ENCODE measurements at regions not wholly inside any gene's neighbourhood (a gene's known extent, or its start where the extent isn't known, plus 50 kb on each side); places are given as distances from the start of the nearest gene placed in this dataset.
"Not testable (repeated sequence)": the region's sequence is repeated elsewhere in the genome, so short reads cannot be mapped to it uniquely, and the experiment has no call there.

DNA sequence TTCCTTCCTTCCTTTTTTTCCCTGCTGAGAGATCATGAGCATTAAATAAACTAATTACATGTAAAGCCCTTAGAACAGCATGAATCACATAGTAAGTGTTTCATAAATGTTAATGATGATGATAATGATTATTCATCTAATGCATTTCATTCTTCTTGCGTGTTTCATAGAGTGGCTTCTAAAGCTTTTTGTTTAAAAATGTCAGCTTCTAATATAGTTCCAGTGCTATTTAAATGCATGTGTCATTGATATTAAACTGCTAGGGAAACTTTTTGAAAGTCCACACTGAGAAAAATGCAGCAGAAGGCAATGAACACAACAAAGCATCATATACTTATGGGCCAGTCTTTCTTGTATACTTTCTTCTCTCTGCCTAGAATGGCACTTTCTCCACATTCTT, 894.8 kb downstream of the REEP3 start:
- DNase-seq (ENCODE audit: low read depth): no peak

DNA sequence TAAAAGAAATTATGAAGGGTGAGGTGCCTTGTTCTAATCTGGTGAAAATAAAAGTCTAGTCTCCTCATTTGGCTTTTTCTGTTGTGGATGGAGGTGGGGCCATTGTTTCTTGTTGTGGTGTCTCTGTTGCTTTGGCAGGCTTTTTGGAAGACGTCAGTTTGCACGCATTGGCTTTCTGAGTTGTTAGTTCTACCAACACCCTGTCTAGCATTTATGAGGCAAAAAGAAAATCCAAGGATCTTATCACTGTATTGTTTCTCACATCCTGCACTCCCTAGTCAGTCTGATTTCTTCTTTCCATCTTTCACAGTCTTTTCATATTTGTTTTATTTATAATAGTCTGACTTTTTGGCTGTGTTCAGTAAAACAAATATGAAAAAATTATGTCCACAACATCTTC, 898.3 kb downstream of the REEP3 start:
- no peak for DNase-seq (ENCODE audit: low read depth)

DNA sequence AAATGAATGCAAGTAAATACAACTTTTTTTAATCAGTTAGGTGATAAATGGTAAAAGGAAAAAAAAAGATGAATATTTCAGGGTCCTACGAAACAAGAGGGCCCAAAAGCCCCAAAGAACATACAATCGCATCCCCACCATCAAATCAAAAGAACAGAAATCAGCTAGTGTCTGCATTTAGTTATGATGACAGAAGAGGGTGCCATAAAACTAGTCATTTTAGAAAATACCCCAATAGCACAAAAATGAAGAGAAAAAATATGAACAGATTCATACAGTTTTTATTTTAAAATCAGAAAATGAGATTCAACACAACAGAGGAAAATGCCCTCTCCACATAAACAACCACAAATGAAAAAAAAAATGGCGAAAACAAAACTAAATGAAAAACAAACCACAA, 905.5 kb downstream of the REEP3 start:
- no peak for DNase-seq (ENCODE audit: low read depth)

DNA sequence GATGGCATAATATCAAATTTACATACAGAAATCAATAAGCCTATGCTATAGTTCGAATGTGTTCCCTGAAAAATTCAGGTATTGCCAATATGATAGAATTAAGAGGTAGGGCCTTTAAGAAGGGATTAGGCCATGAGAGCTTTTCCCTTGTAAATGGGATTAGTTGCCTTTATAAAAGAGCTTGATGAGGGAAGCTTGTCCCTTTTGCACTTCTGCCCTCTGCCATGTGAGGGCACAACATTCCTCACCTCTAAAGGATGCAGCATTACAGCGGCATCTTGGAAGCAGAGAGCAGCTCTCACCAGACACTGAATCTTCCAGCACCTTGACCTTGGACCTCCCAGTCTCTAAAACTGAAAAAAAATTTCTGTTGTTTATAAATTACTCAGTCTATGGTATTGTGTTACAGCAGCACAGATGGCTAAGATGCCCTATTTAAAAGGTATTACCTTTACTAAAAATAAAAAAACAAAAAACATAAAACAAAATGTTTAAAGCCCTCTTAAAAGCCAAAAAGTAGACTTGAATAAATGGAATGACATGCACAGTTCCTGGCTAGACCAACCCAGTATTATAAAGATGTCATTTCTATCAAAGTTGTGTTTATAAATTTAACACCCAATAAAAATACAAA, 909.6 kb downstream of the REEP3 start:
- DNase-seq (ENCODE audit: low read depth): no peak

DNA sequence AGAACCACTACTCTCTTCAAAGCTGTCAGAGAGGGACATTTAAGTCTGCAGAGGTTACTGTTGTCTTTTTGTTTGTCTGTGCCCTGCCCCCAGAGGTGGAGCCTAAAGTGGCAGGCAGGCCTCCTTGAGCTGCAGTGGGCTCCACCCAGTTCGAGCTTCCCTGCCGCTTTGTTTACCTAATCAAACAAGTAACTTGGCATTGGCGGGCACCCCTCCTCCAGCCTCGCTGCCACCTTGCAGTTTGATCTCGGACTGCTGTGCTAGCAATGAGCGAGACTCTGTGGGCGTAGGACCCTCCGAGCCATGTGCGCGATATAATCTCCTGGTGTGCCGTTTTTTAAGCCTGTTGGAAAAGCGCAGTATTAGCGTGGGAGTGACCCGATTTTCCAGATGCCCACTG, 920.7 kb downstream of the REEP3 start:
- not testable (repeated sequence) for DNase-seq (ENCODE audit: low read depth)

DNA sequence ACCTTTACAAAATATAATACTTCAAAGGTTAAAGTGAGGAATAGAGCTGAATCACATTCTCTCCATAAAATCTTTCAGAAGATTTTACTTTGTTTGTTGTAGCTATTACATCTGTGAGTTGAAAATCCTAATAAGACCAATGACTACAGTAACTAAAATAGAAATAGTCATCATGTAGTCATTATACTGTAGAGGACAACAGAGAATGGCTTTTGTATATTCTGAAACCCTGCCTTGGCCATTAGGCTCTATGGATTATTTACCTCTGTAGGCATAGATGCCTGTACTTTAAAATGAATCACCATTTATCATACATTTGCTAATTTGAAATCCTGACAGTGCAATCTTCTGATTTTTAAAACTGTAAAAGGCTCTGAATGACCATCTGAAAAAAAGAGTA, 923.0 kb downstream of the REEP3 start:
- DNase-seq (ENCODE audit: low read depth): no peak

DNA sequence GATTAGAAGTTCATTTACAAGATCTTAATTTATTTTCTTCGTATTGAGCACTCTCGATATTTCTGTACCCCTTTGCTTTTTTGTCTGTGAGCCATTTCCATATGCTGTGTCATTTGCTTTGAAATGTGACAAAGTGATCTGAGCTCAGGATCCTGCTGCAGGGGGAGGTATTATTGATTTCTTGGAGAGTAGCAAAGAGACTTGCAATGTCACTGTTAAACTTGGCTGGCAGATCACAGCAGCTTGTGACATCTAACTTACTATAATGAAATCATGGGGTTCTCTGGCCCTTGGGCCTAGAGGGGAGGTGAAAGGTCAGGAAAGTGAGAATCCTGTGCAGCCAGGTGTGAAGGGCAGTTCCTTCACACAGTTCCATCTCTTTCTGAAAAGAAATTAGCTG, 923.4 kb downstream of the REEP3 start:
- no peak for DNase-seq (ENCODE audit: low read depth)

DNA sequence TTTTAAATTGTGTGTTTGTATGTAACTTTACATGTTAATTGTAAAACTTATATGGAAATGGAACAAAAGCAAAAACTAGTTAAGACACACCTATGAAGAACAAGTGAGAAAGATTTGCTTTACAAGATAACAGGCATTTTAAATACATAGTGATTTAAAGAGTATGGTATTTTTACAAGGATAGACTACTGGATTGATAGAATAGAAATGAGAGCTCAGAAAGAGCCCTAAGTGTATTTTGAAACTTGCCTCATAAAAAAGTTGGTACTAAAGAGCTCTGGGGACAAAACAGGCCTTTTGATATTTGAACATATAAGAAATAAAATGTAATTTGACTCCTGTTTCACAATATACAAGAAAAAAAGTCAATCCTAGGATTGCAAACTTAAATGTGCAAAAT, 928.4 kb downstream of the REEP3 start:
- DNase-seq (ENCODE audit: low read depth): no peak

DNA sequence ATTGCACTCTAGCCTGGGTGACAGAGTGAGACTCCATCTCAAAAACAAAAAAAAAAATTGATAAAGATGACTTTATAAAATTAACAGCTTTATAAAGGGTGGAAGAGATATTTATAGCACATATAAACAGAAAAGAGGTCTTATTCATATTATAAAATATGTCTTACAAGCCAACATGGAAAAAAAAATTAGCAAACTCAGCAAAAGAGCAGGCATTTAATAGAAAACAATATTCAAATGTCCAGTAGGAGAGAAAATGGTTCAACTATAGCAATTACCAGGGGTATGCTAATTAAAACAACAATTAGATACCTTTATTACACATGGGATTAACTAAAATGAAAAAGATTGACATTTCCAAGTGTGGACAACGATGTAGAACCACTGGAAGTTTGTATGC, 929.1 kb downstream of the REEP3 start:
- DNase-seq (ENCODE audit: low read depth): no peak

DNA sequence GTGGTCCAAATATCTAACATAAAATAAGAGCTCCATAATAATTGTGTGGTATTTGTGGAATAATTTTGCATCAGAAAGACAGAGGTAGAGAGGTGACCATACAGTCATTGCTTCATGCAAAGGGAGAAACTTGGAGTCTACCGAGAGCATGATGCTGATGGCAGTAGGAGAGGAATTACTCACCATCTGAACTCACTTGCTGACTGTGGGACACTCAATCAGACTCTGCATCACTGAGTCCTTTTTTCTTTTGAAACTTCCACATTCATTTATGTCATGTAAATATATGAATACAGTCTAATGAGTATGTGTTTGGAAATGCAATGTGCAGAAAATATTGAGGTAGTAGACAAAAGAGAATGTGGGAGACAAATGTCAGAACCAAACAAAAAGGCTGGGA, 933.8 kb downstream of the REEP3 start:
- DNase-seq (ENCODE audit: low read depth): no peak

DNA sequence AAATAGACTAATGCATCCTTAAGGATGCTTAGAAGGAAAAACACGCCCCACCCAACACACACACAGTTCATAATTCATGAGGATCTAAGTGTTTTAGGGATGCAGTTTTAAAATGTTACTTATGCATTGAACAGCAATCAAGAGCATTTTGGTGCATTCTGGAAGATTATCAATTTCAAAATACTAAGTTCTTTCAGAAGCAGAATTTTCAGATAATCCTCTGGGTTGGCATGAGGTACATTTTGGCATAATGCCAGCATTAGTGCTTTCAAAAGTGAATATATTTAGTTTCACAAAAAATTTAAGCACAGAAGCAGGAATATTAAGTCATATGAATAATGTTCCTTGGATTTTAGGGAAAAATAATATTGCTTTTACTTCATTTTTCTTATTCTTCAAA, 937.1 kb downstream of the REEP3 start:
- DNase-seq (ENCODE audit: low read depth): no peak

DNA sequence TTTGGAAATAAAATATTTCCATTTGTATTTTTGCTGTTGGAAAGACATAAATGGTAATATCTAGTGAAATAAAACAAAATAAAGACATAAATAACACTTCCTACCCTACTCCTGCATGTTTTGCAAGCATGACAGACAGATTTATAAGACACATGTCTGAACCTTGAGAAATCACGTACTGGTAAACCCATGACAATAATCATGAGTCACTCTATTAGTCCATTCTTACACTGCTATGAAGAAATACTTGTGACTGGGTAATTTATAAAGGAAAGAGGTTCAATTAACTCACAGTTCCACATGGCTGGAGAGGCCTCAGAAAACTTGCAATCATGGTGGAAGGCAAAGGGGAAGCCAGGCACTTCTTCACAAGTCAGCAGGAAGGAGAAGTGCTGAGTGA, 942.2 kb downstream of the REEP3 start:
- no peak for DNase-seq (ENCODE audit: low read depth)

DNA sequence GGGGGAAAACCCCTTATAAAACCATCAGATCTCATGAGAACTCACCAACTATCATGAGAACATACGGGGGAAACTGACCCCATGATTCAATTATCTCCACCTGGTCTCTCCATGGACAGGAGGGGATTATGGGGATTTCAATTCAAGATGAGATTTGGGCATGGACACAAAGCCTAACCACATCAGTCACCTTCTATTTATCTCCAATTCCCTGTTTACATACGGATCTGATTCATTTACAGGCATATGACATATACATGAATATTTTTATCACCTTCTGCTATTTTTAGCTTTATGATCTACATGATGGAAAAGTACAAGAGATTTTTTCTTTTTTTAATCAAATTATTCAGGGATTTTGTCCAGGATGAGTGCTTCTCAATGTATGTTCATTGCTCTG, 944.5 kb downstream of the REEP3 start:
- no peak for DNase-seq (ENCODE audit: low read depth)

DNA sequence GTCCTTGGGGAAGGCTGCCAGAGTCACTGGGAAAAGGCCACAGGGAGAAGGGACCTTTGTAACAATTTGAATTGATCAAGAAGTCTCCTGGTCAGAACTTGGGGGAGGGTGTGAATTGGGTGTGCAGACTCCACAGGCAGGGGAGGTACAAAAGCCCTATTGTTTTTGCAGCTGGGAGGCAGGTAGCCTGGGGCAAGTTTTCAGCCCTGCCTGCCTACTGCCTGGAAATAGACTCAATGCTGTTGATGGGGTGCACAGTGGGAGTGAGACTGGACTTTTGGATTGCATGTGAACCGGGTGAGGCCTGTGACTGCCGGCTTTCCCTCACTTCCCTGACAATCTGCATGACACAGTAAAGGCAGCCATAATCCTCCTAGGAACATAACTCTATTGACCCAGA, 947.0 kb downstream of the REEP3 start:
- DNase-seq (ENCODE audit: low read depth): no peak

DNA sequence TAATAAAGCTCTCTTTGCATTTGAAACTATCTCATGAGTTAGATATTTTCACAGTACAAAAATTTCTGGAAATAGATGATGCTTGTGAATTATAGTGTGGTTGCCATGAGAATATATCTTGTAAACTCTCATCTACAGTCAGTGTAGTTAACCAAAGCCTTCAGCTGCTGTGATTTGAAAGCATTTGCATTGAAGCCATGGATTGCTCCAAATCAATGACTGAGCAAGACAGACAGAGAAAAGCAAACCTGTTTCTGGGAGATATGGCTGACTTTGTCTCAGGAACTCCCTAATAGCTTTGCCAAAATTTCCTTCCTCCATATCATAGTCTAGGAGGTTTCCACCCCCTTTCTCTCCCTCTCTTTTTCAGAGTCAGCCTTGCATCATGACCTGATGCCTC, 955.3 kb downstream of the REEP3 start:
- DNase-seq (ENCODE audit: low read depth): no peak

DNA sequence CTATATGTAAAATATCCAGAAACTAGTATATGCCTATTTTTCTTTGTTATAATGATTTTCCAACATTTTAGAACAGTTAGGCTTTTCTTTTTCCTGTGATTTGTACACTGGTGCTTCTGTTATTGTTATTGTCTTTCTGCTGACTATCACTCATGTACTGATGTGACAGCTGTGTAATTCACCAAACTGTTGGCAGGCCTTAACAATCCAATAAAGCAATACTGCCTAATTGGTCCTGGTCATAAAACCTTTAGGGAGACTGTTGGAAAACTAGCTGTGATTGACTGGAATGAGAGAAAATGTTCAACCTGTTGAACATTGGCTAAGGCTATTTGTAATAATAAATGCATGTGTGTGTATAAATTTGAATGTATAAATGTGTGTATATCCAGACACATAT, 956.6 kb downstream of the REEP3 start:
- DNase-seq (ENCODE audit: low read depth): no peak

DNA sequence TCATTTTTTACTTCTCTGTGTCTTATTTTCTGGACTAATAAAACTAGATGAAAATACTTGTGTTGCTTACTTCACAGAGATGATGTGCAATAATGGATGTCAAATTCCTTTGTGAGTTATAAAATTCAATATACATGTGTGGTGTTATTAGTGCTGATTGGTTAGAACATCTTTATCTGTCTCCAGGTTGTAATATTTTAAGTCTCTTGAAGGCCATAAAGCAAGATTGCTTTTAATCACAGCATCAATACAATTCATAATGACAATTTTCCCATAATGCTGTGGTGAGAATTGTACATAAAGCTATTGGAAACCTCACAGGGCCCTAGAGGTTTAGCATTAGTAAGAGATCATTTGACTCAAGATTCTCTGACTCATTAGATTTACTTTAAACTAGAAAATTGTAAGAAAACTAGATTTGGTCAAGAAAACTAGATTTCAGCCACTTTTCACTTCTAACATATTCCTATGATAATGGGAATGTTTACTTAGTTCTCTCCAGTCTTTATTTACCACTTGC, 963.7 kb downstream of the REEP3 start:
- DNase-seq (ENCODE audit: low read depth): no peak

DNA sequence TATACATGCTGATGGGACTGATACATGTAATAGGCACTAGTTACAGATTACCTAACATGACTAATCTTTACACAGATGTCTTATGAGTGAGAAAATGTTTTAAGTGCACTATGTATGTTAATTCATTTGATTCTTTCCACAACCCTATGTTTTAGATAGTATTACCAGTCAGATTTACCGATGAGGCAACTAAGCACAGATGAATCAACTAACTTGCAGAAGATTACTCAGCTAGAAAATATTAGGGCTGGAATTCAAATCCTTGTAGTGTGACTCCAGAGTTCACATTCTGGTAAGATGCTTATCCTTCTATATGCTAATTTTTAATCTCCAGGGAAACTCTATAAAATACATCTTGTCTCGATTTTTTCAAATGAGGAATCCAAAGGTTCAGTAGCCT, 964.9 kb downstream of the REEP3 start:
- no peak for DNase-seq (ENCODE audit: low read depth)

DNA sequence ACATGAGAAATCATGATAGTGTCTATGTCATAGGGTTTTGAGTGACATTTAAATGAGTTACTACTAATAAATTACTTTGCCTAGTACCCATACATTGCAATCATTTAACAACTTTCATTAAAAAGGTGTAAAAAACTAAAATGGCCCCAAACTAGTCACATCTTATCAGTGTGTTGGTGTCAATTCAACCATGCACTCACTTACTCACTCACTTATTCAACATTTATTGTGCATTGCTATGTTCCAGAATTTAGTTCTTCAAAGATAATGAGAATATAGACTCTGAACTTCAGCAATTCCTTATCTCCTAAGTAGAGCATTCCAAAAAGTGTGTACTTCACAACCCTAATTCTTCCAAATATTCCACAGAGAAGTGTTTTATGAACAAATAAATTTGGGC, 965.7 kb downstream of the REEP3 start:
- DNase-seq (ENCODE audit: low read depth): no peak

DNA sequence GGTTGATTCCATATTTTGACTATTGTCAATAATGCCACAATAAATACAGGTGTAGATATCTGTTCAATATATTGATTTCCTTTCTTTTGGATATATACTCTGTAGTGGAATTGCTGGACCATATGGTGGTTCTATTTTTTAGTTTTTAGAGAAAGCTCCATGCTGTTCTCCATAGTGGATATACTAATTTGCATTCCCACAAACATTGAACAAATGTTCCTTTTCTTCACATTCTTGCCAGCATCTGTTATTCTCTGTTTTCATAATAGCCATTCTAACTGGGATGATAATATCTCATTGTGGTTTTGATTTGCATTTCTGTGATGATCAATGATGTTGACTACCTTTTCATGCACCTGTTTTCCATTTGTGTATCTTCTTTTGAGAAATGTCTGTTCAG, 973.7 kb downstream of the REEP3 start:
- no peak for DNase-seq (ENCODE audit: low read depth)

DNA sequence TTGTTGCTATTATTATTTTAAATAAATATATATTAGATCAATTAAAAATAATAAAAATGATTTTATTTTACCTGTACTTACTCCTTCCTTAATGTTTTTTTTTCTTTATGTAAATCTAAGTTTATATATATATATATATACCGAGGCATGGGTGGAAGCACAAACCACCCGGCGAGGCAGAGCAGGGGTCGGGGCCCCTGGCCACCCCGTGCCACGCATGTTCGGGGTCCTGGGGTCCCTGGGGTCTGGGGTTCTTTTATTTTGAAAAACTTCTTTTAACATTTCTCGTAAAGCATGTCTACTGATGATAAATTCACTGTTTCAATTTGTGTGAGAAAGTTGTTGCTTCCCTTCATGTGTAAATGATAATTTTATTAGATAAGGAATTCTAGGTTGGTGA, 976.1 kb downstream of the REEP3 start:
- no peak for DNase-seq (ENCODE audit: low read depth)

DNA sequence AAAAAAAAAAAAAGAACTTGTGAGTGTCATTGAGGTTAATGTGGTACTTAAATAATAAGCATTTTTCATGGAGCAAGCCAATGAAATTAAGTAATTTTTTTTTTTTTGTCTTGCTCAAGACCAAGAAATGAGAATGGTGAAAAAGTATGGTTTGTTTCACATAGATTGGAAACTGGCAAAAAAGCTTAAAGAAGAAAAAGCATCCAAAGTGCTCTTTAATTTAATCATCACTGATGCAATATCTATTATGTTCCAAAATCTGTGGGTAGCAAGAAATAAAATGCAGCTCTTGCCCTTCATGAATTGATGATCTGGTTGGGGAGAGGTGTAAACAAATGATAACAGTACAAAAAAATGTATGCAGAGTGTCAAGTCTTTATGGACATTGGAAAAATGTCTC, 980.6 kb downstream of the REEP3 start:
- no peak for DNase-seq (ENCODE audit: low read depth)

DNA sequence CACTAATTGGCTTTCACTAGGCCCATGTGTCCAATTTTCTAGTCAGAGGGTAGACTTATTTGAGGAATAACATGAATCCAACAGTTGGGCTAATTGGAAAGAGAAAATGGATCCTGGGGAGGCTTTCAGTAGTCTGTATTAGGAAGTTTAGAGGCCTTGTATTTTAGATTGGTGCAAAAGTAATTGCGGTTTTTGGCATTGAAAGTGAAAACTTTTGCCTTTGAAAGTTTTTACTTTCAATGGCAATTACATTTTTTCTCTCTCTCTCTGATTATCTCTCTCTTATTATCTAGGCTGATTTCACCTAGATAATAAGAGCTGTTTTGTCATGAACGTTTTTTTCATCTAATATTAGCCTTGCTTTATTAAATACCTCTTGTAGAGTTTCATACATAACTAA, 981.7 kb downstream of the REEP3 start:
- no peak for DNase-seq (ENCODE audit: low read depth)

DNA sequence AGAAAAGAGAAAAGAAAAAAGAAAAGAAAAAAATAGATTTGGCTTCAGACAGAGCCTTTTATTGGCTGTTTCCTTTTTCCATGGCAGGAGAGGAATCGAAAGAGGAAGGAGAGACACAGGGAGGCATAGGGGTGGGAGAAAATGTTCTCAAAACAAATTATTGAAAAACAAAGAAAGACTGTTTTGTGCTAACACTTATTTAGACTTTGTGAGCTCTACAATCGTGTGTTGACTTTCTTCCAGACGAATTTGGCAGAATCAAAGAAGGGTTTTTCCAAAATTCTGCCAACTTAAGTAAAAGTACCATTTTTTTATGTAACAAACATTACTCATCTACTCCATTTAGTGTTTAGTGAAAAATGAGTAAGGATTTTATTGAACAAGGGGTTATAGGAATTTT, 982.2 kb downstream of the REEP3 start:
- DNase-seq (ENCODE audit: low read depth): no peak

DNA sequence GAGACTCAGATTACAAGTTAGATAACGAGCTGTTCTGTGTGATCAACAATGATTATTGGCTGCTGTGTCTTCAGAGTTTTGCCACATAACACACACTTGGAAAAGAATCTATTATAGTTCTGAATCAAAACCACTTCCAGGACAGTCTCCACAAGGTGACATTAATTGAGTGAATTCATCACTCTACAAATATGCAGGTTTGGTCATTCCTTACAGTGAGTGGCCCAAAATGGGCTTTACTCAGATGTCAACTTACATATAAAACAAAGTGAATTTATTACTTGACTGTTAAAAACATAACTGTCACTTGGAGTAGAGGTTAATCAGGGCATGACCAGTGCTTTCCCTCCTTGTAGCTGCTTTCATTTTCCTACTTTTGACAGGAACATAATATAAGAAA, 984.3 kb downstream of the REEP3 start:
- no peak for DNase-seq (ENCODE audit: low read depth)
